GM12878 (cell line): ENCODE measurements at regions not wholly inside any gene's neighbourhood (a gene's known extent, or its start where the extent isn't known, plus 50 kb on each side); places are given as distances from the start of the nearest gene placed in this dataset.

Experiments
- ATAC-seq: fragments of 200-7000 bp; cut with Tn5 transposase; 3 replicates; pipeline ENCODE4 v1.9.1; 2020; ENCODE audit warnings: mild to moderate bottlenecking, moderate library complexity
- BruUV-seq: library from RNA; stranded (reverse); fragments of 400-500 nt; replicated peaks from 2 replicates; lab custom pipeline; 2021; lab: Mats Ljungman, UMichigan
- CTCF ChIA-PET: fragments of 300-600 bp; sonication (Branson Sonifier 250); formaldehyde crosslinking; extraction: SDS; loops from one replicate; lab custom pipeline; 2021; ENCODE audit warnings: inconsistent platforms; lab: Yijun Ruan, JAX
- POLR2A ChIA-PET: fragments of 350-600 bp; formaldehyde crosslinking; extraction: SDS; loops from one replicate; lab custom pipeline; 2021; ENCODE audit warnings: inconsistent platforms; lab: Charles Lee
- RAD21 ChIA-PET: fragments of 300-600 bp; sonication (Branson Sonifier 250); formaldehyde crosslinking; loops from one replicate; lab custom pipeline; 2023; ENCODE audit warnings: antibody characterized with exemption; ENCODE audit not compliant: unreplicated experiment; lab: Charles Lee
- SMC1A ChIA-PET: fragments of 300-600 bp; sonication (Branson Sonifier 250); formaldehyde crosslinking; loops from one replicate; lab custom pipeline; 2023; ENCODE audit not compliant: unreplicated experiment, uncharacterized antibody; lab: Charles Lee
- DNase-seq: peaks from one replicate; pipeline ENCODE4 v3.0.0-alpha.2; 2011; ENCODE audit warnings: low read depth, low spot score
- FAIRE-seq: peaks from 3 replicates; lab custom pipeline; 2011; peaks lifted over from hg19 to GRCh38; lab: Jason Lieb, UNC
- H2AFZ ChIP-seq: 2 replicates; pipeline ENCODE4 v1.6.0; 2011; ENCODE audit warnings: low read depth, low read length, control low read depth; ENCODE audit not compliant: control insufficient read depth
- H3K27ac ChIP-seq: 2 replicates; pipeline ENCODE4 v1.5.1; 2011; ENCODE audit warnings: control low read depth; ENCODE audit not compliant: control insufficient read depth, insufficient read depth
- H3K27me3 ChIP-seq, 2 experiments: replicated peaks in 1 of 2; 2 replicates each; pipeline versions ENCODE4 v1.6.0 to v1.6.1; 2011; ENCODE audit warnings: low read length in 1 of 2; ENCODE audit not compliant: control insufficient read depth in 2 of 2, insufficient read depth in 2 of 2
- H3K36me3 ChIP-seq, 2 experiments: 2 replicates each; pipeline ENCODE4 v1.5.1; 2011; ENCODE audit warnings: low read length in 1 of 2; ENCODE audit not compliant: control insufficient read depth in 2 of 2, insufficient read depth in 2 of 2
- H3K4me1 ChIP-seq: 2 replicates; pipeline ENCODE4 v1.6.1; 2011; ENCODE audit warnings: mild to moderate bottlenecking, low read length, moderate library complexity, mixed read lengths; ENCODE audit not compliant: control insufficient read depth, insufficient read depth
- H3K4me2 ChIP-seq: 2 replicates; pipeline ENCODE4 v1.6.0; 2011; ENCODE audit warnings: control low read depth; ENCODE audit not compliant: control insufficient read depth, insufficient read depth
- H3K4me3 ChIP-seq: fragments of 200-600 bp; sonication (generic); 2 replicates; pipeline ENCODE4 v1.5.1; 2016
- H3K79me2 ChIP-seq: 2 replicates; pipeline ENCODE4 v1.6.0; 2011; ENCODE audit warnings: low read length; ENCODE audit not compliant: control insufficient read depth, insufficient read depth
- H3K9ac ChIP-seq: 2 replicates; pipeline ENCODE4 v1.8.0; 2011; ENCODE audit warnings: low read length, control low read depth, mixed read lengths; ENCODE audit not compliant: control insufficient read depth, insufficient read depth
- H3K9me3 ChIP-seq: replicated peaks from 3 replicates; pipeline ENCODE4 v1.5.1; 2011; ENCODE audit warnings: mild to moderate bottlenecking, low read length; ENCODE audit not compliant: control insufficient read depth, insufficient read depth
- H4K20me1 ChIP-seq: 2 replicates; pipeline ENCODE4 v1.6.0; 2011; ENCODE audit not compliant: control insufficient read depth, insufficient read depth
- ASH2L ChIP-seq: fragments of 300-600, 200-600 bp; sonication (generic); IDR thresholded peaks from 2 replicates; pipeline ENCODE4 v1.6.1; 2017; ENCODE audit warnings: low read depth, mild to moderate bottlenecking, borderline replicate concordance
- BRCA1 ChIP-seq: IDR thresholded peaks from 2 replicates; pipeline ENCODE4 v1.6.1; 2011; ENCODE audit warnings: low read depth, low read length, improper control_type of control experiment
- CREM ChIP-seq: IDR thresholded peaks from 2 replicates; pipeline ENCODE4 v1.6.1; 2014; ENCODE audit warnings: antibody characterized with exemption, low read depth
- DPF2 ChIP-seq: fragments of 450-650 bp; IDR thresholded peaks from 2 replicates; pipeline ENCODE4 v1.6.1; 2017; ENCODE audit warnings: mild to moderate bottlenecking
- E4F1 ChIP-seq: fragments of 450-650 bp; IDR thresholded peaks from 2 replicates; pipeline ENCODE4 v1.6.1; 2018; ENCODE audit warnings: borderline replicate concordance, mild to moderate bottlenecking; ENCODE audit not compliant: partially characterized antibody
- FOS ChIP-seq: IDR thresholded peaks from 3 replicates; pipeline ENCODE4 v1.6.1; 2011; ENCODE audit warnings: borderline replicate concordance; ENCODE audit not compliant: insufficient read length; ENCODE audit errors: extremely low read depth
- HSF1 ChIP-seq: fragments of 150-350 bp; IDR thresholded peaks from 2 replicates; pipeline ENCODE4 v1.6.1; 2014; ENCODE audit warnings: mild to moderate bottlenecking, low read depth, low read length
- JUND ChIP-seq: IDR thresholded peaks from 2 replicates; pipeline ENCODE4 v1.6.1; 2012; ENCODE audit warnings: low read depth, mild to moderate bottlenecking, low read length, improper control_type of control experiment, moderate library complexity
- MEF2B ChIP-seq: fragments of 450-650 bp; IDR thresholded peaks from 2 replicates; pipeline ENCODE4 v1.6.1; 2018; ENCODE audit warnings: mild to moderate bottlenecking, moderate library complexity; ENCODE audit not compliant: partially characterized antibody, poor library complexity, severe bottlenecking
- NBN ChIP-seq: fragments of 450-650 bp; IDR thresholded peaks from 2 replicates; pipeline ENCODE4 v1.6.1; 2016
- NFXL1 ChIP-seq: fragments of 450-650 bp; IDR thresholded peaks from 2 replicates; pipeline ENCODE4 v1.6.1; 2017; ENCODE audit warnings: antibody characterized with exemption, mild to moderate bottlenecking, borderline replicate concordance
- PAX5 ChIP-seq: IDR thresholded peaks from 2 replicates; pipeline ENCODE4 v1.6.1; 2011; ENCODE audit warnings: low read depth, low read length, borderline replicate concordance
- POLR2A ChIP-seq: IDR thresholded peaks from 2 replicates; pipeline ENCODE4 v1.6.1; 2011; ENCODE audit warnings: low read depth, mild to moderate bottlenecking, low read length
- SREBF1 ChIP-seq: IDR thresholded peaks from 2 replicates; pipeline ENCODE4 v1.6.1; 2012; ENCODE audit warnings: mild to moderate bottlenecking, low read length
- STAT1 ChIP-seq: fragments of 450-650 bp; conservative IDR thresholded peaks from 2 replicates; pipeline ENCODE4 v1.6.1; 2014; ENCODE audit warnings: antibody characterized with exemption, mild to moderate bottlenecking
- TAF1 ChIP-seq: IDR thresholded peaks from 2 replicates; pipeline ENCODE4 v1.6.1; 2011; ENCODE audit warnings: mild to moderate bottlenecking, low read depth, low read length, borderline replicate concordance
- USF2 ChIP-seq: IDR thresholded peaks from 2 replicates; pipeline ENCODE4 v1.6.1; 2011; ENCODE audit warnings: low read depth, low read length, improper control_type of control experiment, borderline replicate concordance
- ZBED1 ChIP-seq: IDR thresholded peaks from 2 replicates; pipeline ENCODE4 v1.6.1; 2016; ENCODE audit warnings: borderline replicate concordance
- ZZZ3 ChIP-seq: IDR thresholded peaks from 2 replicates; pipeline ENCODE4 v1.6.1; 2011; ENCODE audit warnings: low read depth; ENCODE audit not compliant: control insufficient read depth, insufficient read length
- WGBS: methylation state at CpG from one replicate; pipeline ENCODE4 v1.1.6; 2016; ENCODE audit warnings: low lambda C conversion rate; ENCODE audit not compliant: insufficient replicate concordance, insufficient coverage; ENCODE audit errors: missing lambda C conversion rate; 5-methylcytosine and 5-hydroxymethylcytosine counted together
- in situ Hi-C: fragments of 300-500 bp; cut with MboI; formaldehyde crosslinking; loops from 9 replicates; pipeline ENCODE4 v1.14.3; 2018; ENCODE audit warnings: mixed read lengths
- intact Hi-C: fragments of 100-400 bp; cut with micrococcal nuclease; formaldehyde crosslinking; loops from one replicate; pipeline ENCODE4 v1.14.2; 2022; ENCODE audit not compliant: unreplicated experiment

- POLR2A ChIA-PET: interaction anchor here (0.7 to 1.8 kb wide), 8 partner anchors 17 to 167 kb away, joined by 3 to 10 read pairs (median 5); no protein-coding TSS in a partner anchor
- peak; percentile 91 for ATAC-seq
- peak overlapping the region; percentile 97 for H3K4me2 ChIP-seq
- H4K20me1 ChIP-seq: no peaks in the 10 kb centered on the region
- SMC1A ChIA-PET: interaction anchor here (0.6 to 4.8 kb wide), 38 partner anchors 10 to 260 kb away, joined by 3 to 34 read pairs (median 4); partner anchors contain the start of gene AHR
- peaks cover 23% of the 10 kb centered on the region for H3K4me1 ChIP-seq
- intact Hi-C loops: loop anchor here (1.0 to 10.0 kb wide), 7 partner anchors 19 to 250 kb away; no protein-coding TSS in a partner anchor
- H3K4me3 ChIP-seq: peak overlapping the region; percentile 49
- peak; percentile 90 for DNase-seq
- no peaks in the 10 kb centered on the region for H3K79me2 ChIP-seq
- H3K27me3 ChIP-seq: no peaks in the 10 kb centered on the region
- under 1% methylated on average over 9 of the region's 9 CpGs for WGBS
- H3K9me3 ChIP-seq: no peaks in the 10 kb centered on the region; the same call in 2 of the 3 replicates
- H3K36me3 ChIP-seq: no peaks in the 10 kb centered on the region
- BruUV-seq: TSS peak; percentile 91
- H2AFZ ChIP-seq: peak overlapping the region; percentile 81
- peak overlapping the region; percentile 77 for H3K27ac ChIP-seq
- H3K9ac ChIP-seq: peak overlapping the region; percentile 59; the same call in 1 of the 2 replicates
- in situ Hi-C loops: no loop called here
- FAIRE-seq: peak; percentile 91
- RAD21 ChIA-PET: interaction anchor here (0.7 to 2.8 kb wide), 29 partner anchors 10 to 505 kb away, joined by 3 to 19 read pairs (median 4); no protein-coding TSS in a partner anchor
- CTCF ChIA-PET: interaction anchor here (0.6 to 3.7 kb wide), 14 partner anchors 9 to 118 kb away, joined by 3 to 29 read pairs (median 4); partner anchors contain the start of gene AHR
- no peak for TF ChIP-seq ASH2L
- TF ChIP-seq ZBED1: no peak
- TF ChIP-seq JUND: no peak
- peak; percentile 59; the same call in 1 of the 2 replicates for TF ChIP-seq CREM
- no peak for TF ChIP-seq FOS
- TF ChIP-seq SREBF1: no peak
- TF ChIP-seq NBN: peak; percentile 48; the same call in 1 of the 2 replicates
- TF ChIP-seq PAX5: no peak
- no peak for TF ChIP-seq NFXL1
- TF ChIP-seq POLR2A: no peak
- TF ChIP-seq E4F1: no peak
- no peak for TF ChIP-seq TAF1
- no peak; the same call in 1 of the 2 replicates for TF ChIP-seq USF2
- no peak for TF ChIP-seq MEF2B
- no peak for TF ChIP-seq HSF1
- TF ChIP-seq DPF2: no peak; the same call in none of the 2 replicates
- no peak for TF ChIP-seq STAT1
- TF ChIP-seq ZZZ3: no peak
- TF ChIP-seq BRCA1: no peak
Observed at GRCh38 chr7:17402628-17403278, 104.3 kb downstream of the AHR start.
